ENCODE measurements at regions not wholly inside any gene's neighbourhood (a gene's known extent, or its start where the extent isn't known, plus 50 kb on each side); places are given as distances from the start of the nearest gene placed in this dataset.

DNA sequence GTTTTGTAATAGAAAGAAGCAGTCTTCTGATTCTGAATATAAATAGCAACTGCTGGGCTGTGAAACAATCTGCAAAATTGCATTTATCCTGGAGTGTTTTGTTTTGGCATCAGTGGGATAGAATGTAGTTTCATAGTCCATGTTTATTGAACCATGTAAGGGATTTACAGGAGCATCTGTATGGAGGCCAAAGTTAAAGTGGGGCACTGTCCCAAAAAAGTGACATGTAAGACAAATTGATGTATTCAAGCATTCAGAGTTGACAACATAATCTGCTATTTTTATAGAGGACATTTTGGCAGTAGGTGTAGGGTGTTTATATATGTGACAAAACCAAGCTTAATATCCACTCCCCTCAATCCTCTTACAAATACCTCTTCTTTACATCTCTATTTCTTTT, 200.5 kb upstream of the ANK2 start:
- no peak for DNase-seq (ENCODE audit: low spot score)

GRCh38 chr4:112852601-112853000, 196.9 kb upstream of the ANK2 start:
- no peak for DNase-seq (ENCODE audit: low spot score)

DNA sequence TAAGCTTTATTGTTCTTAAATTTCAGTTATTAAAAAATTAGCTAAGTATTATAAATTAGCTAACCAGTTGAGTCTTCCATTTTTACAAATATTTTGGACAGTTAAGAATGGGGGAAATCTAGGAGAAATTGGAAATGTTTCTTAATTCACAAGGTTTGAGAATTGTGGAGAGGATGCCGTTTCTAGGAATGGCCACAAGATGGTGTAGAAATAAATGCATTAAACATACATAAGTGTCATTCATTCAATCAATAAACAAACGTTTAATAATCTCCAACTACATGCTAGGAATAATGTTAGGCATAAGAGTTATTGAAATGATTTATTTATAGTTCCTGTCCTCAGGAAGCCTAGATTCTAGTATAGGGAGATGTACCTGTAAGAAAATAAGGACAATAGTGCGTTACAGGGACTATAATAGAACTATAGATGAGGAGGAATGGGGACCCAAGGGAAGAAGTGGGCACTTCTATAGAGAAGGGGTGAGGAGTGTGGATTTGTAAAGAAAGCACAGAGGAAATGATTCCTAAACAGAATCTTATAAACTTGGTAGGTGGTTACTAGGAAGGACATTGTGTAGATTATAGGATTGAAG, 195.7 kb upstream of the ANK2 start:
- no peak for DNase-seq (ENCODE audit: low spot score)

GRCh38 chr4:112854420-112854819, 195.0 kb upstream of the ANK2 start:
- no peak for DNase-seq (ENCODE audit: low spot score)

- no peak for DNase-seq (ENCODE audit: low spot score)
Measured at GRCh38 chr4:112855058-112855457, 194.4 kb upstream of the ANK2 start.

DNA sequence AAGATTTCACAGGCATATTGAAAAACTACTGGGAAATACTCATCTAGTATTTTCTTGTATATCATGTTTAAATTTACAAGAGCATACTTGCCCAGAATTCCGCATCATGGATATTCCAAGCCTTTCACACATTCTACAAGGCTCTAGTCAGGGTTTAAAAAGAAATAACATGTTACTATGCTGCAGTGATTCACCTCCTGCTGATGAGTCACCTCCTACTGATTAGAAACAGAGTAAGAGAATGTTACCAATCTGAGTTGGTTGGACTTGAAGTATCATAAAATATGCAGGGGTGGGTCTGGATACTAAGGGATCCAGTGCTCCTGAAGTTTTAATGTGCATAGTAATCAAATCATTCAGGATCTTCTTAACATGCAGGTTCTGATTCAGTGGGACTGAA, 192.0 kb upstream of the ANK2 start:
- no peak for DNase-seq (ENCODE audit: low spot score)

- no peak for DNase-seq (ENCODE audit: low spot score)
Measured at GRCh38 chr4:112858751-112859150, 190.7 kb upstream of the ANK2 start.

GRCh38 chr4:112859456-112860184, 189.8 kb upstream of the ANK2 start:
- DNase-seq (ENCODE audit: low spot score): no peak

DNA sequence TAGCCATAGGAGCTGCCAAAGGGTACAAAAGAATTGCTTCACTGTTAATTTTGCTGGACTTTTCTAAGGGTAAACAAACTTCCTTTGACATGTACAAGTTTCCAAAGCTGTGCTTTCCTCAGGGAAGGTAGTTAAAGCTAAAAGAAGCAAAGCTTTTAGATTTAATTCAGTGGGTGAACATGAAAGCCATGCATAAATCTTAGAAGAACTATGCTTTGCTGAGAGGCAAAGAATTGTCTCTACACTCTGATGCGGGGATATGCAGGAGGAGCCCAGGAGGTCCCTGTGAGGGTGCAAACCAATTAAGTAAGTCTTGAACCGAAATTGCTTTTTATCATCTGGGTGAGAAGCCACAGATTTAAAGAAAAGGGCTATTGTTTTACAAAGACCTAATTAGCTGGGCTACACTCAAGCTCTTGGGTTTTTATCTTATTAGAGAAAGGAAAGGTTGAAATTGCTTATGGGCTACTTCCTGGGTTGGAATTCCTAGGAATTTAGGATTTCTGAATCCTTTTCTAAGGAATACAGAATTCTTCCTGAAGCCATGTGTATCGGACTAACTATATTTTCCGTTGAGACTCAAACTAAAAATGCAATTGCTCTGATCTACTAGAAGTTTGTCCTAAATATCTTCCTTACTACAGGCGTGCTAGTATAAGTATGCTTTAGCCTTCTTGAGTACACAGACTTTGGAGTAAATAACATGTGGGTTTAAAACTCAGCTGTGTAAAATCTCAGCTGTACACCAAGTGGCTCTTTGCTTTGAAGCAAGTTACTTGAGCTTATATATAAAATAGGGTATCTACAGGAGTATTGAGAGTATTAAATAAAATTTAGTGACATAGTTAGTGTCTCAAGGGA, 188.4 kb upstream of the ANK2 start:
- no peak for DNase-seq (ENCODE audit: low spot score)

DNA sequence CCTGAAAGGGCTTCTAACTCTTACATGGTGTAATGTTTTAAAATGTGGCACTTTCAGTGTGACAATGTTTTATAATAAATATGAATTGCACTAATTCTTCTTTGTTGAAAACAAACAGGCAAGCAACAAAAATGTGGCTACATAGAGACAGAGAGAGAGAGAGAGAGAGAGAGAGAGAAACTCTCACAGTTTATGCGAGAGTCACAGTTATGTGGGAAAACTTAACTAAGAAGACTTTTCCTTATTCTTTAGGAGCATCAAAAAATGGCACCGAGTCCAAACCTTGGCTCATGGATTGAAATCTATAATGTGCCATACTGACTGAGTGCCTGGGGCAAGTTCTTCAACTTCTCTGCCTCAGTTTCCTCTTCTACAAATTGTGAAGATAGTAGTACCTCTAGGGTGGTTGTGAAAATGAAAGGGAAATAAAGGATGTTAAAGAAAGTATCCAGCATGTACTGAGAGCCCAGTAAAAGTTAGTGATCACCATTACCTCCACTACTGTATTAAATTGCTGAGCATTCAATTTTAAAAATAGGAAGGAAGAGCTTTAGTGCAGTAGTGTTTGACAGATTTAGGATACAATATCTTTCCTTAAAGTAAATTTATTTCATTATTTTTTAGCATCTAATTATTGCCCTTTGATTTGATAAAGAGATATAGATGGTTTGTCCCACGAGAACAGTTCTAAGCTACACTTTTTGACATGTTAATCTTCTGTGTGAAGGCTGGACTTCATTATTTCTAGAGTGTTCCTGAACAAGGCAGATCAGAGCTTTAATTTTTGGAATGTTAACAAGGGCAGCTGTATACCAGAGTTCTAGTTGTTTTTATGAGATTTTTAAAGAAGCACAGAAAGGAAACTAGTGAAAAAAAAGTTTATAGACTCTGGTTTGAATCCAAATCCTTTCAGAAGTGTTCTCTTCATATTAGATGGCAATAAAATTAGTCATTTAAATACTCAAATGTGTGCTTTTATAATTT, 187.5 kb upstream of the ANK2 start:
- no peak for DNase-seq (ENCODE audit: low spot score)

DNA sequence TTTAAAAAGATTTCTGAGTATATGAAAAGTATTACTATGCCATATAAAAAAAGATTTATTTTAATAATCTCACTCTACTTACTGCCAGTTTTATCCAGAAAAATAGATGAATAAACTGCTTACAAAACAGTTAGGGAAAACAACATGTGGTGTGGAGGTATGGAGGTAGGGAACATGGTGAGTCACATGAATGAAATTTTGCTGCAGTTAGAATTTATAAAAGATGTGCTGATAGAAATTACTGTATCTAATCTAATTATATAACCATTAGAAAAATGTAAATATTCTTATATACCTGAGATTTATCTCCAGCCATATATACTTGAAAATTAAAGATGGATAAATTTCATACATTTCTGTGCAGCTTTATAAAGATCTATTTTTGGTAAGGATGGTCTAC, 184.0 kb upstream of the ANK2 start:
- no peak for DNase-seq (ENCODE audit: low spot score)

GRCh38 chr4:112876316-112876715, 173.1 kb upstream of the ANK2 start:
- DNase-seq (ENCODE audit: low spot score): no peak

- DNase-seq (ENCODE audit: low spot score): no peak
Measured at GRCh38 chr4:112881842-112882241, 167.6 kb upstream of the ANK2 start.

DNA sequence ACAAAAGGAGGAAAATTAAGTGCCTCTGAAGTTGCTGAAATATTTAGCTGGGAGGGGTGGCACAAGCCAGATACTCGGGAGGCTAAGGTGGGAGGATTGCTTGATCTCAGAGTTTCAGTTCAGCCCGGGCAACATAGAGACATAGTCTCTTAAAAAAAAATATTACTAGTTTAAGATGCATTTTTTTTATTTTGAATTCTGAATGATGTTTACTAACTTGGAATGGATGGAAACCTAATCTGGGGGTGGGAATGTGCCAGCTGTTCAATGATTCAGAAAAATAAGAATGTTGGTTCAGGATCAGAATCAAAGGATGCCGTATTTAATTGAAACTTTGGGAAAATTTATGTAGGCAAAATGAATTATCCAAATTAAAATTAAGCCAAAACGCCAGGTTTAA, 167.2 kb upstream of the ANK2 start:
- no peak for DNase-seq (ENCODE audit: low spot score)

GRCh38 chr4:112884406-112884805, 165.0 kb upstream of the ANK2 start:
- DNase-seq (ENCODE audit: low spot score): no peak

DNA sequence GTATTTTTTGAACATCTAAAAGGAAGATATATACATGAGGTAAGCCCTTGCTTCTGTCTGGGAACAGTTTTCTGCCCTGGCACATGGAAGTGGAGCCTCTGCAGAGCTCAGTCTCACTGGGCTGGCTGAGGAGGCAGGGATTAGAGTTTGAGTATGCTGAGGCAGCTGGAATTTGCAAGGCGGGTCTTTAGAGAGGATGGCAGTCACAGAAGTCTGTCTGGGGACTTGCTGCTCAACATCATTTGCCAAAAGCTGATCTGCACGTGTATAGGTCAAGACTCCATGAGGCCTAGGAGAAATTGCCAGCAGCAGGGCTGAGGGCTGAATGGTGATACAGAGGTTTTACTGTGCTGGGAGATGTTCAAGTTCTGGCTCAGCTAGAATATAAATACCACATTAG, 163.6 kb upstream of the ANK2 start:
- no peak for DNase-seq (ENCODE audit: low spot score)

GRCh38 chr4:112888622-112889021, 160.8 kb upstream of the ANK2 start:
- no peak for DNase-seq (ENCODE audit: low spot score)

- no peak for DNase-seq (ENCODE audit: low spot score)
Measured at GRCh38 chr4:112889199-112889598, 160.3 kb upstream of the ANK2 start.

DNA sequence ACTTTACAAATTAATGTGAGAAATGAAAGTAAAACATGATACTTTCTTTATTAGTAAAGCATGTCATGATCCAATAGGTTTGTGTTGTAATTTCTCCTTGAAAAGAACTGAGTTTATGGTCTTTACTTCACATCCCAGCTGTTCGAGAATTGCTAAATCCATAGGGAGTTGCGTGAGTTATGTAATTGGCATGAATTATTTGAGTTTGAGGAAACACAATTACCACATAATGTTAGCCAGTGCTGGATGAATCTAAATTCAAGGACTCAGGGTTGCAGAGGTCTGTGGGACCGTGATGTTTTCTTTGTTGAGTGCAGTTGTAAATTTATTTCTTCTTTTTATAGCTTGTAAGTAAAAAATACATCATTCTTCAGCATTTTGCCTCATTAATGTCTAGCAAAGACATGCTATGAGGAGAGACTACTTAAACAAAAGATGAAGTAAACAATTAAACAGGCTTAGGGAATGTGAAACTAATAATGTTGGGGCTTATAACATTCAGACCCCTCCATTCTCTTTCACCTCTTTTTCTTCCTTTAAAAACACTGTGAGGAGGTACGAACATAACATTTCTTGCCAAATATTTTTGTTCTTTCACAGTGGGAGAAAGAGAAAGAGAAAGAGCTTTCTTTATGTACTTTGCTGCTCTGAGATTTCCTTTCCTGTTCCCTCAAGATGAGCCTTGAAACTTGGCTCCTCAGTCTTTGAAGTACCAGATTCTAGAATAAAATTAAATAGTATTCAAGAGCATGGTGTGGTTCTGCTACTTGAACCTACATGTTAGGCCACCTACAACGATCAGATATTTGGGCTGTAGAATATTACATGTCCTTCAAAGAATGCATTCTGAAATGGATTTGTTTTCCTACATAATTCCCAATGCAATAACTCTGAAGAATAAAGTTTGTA, 159.6 kb upstream of the ANK2 start:
- no peak for DNase-seq (ENCODE audit: low spot score)

GRCh38 chr4:112894480-112894879, 155.0 kb upstream of the ANK2 start:
- DNase-seq (ENCODE audit: low spot score): no peak

GRCh38 chr4:112894951-112895350, 154.5 kb upstream of the ANK2 start:
- DNase-seq (ENCODE audit: low spot score): no peak

All from CD4-positive, alpha-beta T cell treated with Interleukin-2 at 100 ng/mL for 4 hours (primary cell).